Kidney epithelial cell (primary cell): ENCODE measurements at regions not wholly inside any gene's neighbourhood (a gene's known extent, or its start where the extent isn't known, plus 50 kb on each side); places are given as distances from the start of the nearest gene placed in this dataset.

Experiments used
- DNase-seq: peaks from one replicate; pipeline ENCODE4 v3.0.0-alpha.2; 2010; ENCODE audit warnings: low read depth
- H3K27me3 ChIP-seq: 2 replicates; pipeline ENCODE4 v1.6.0; 2011; ENCODE audit warnings: low read length; ENCODE audit not compliant: control insufficient read depth, insufficient read depth
- H3K36me3 ChIP-seq: 2 replicates; pipeline ENCODE4 v1.5.1; 2011; ENCODE audit warnings: low read length; ENCODE audit not compliant: control insufficient read depth, insufficient read depth
- H3K4me3 ChIP-seq: 2 replicates; pipeline ENCODE4 v1.5.1; 2011; ENCODE audit warnings: low read depth, mild to moderate bottlenecking, control low read depth, low read length
- CTCF ChIP-seq: IDR thresholded peaks from 2 replicates; pipeline ENCODE4 v1.5.1; 2011; ENCODE audit warnings: mild to moderate bottlenecking, moderate library complexity, low read length, control low read depth, inconsistent platforms; ENCODE audit not compliant: insufficient read depth, poor library complexity, severe bottlenecking

DNA sequence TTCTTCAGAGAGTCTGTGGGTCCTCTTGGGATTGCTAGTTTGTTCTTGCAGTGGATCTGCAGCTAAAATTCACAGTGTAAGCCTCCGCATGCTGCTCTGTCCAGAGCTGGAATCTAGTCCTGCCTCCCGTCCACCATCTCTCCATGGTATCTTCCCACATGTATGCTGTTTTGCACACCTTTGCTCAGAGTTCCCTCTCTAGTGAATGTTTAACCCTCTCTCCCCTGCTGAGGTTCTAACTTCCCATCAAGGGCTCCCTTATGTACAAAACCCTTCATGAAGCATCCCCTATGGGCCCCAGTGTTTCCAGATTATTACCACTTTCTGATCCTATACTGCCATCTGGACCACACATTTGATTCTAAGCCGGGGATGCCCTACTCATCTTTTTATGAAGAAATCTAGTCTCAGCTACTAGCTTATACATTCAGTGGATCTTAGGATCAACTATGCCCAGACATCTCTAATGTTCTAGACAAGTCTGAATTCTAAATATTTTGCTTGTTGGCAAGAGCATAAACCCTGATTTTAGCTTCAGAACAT lies 157.3 kb downstream of the CPEB2 start:
- H3K36me3 ChIP-seq: no peaks in the 10 kb centered on the region
- no peak overlapping the region for H3K4me3 ChIP-seq
- no peaks in the 10 kb centered on the region for H3K27me3 ChIP-seq
- no peak for DNase-seq
- TF ChIP-seq CTCF: no peak

DNA sequence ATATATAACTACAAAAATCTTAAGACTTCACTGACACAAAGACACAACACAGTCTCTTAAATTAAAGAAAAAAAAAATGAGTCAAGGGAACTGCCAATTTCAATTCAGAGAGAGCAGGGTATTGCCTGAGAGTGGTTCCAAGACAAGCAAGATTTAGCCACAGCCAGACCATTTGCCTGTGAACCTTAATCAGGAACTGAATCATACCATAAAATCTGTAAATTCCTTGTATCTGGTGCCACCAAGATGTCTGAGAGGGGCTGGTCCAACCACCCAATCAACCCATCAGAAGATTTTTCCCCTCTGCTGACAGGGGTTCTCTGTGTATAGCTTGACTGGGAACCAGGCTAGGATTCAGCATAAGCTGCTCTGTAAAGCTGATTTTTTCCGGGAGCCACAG lies 159.2 kb downstream of the CPEB2 start:
- no peaks in the 10 kb centered on the region for H3K27me3 ChIP-seq
- DNase-seq: no peak
- TF ChIP-seq CTCF: no peak
- H3K36me3 ChIP-seq: no peaks in the 10 kb centered on the region
- H3K4me3 ChIP-seq: no peak overlapping the region

GRCh38 chr4:15162046-15162445 lies 159.8 kb downstream of the CPEB2 start:
- Histone ChIP-seq H3K4me3 (no peak overlapping the region), H3K27me3 (no peaks in the 10 kb centered on the region), H3K36me3 (no peaks in the 10 kb centered on the region)
- DNase-seq: no peak
- no peak for TF ChIP-seq CTCF

DNA sequence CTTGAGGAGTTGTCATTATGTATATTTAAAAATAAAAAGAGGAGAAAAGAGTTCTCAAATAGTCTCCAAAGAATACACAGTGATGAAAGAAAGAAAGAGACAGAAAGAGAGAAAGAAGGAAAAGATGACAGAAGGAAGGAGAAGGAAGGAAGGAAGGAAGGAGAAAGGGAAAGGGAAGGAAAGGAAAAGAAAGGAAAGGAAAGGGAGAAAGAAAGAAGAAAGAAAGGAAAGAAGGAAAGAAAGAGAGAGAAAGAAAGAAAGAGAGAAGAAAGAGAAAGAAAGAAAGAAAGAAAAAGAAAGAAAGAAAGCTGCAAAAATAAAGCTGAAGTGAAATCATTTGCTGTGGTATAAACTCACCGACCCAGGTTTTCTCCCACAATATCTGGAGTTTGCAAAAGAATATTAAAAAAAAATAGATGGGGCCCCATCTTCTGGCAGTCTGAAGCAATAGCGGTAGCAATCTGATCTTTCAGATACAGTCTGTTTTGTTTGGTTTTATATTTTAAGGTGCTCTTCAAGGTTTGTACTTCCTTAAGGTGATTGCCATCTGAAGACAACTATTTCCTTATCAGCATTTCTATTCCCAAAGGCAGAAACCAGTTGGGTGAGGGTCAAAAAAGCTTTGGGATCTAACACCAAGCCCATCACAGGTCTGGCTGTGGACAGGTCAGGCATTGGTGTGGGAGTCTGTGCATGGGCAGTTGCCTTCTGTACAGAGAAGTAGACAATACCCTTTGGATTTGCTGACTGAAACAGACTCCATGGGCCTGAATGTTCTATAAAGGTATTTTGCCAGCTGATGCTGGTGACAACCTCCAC lies 160.4 kb downstream of the CPEB2 start:
- Histone ChIP-seq H3K4me3 (no peak overlapping the region), H3K27me3 (no peaks in the 10 kb centered on the region), H3K36me3 (no peaks in the 10 kb centered on the region)
- DNase-seq: no peak
- peak; percentile 48 for TF ChIP-seq CTCF

GRCh38 chr4:15163284-15163645 lies 161.0 kb downstream of the CPEB2 start:
- H3K27me3 ChIP-seq: no peaks in the 10 kb centered on the region
- no peaks in the 10 kb centered on the region for H3K36me3 ChIP-seq
- TF ChIP-seq CTCF: no peak
- DNase-seq: no peak
- no peak overlapping the region for H3K4me3 ChIP-seq

DNA sequence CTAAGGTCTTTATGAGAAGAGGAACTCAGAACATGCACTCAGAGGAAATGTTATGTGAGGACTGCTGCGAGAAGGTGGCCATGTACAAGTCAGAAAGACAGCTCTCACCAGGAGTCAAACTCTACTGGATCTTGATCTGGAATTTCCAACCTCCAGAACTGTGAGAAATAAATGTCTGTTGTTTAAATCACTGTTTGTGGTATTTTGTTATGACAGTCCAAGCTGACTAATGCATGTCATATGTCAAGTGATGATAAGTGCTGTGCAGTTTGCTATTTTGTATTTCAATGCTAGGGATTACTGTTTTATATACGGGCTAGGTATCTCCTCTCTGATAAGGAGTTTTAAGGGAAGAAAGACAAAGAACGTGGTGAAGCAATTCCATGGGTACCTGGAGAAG lies 162.3 kb downstream of the CPEB2 start:
- no peaks in the 10 kb centered on the region for H3K36me3 ChIP-seq
- no peaks in the 10 kb centered on the region for H3K27me3 ChIP-seq
- no peak for TF ChIP-seq CTCF
- no peak for DNase-seq
- H3K4me3 ChIP-seq: no peak overlapping the region
